GM12878 (cell line): ENCODE measurements at regions not wholly inside any gene's neighbourhood (a gene's known extent, or its start where the extent isn't known, plus 50 kb on each side); places are given as distances from the start of the nearest gene placed in this dataset.

Experiments
- ATAC-seq: fragments of 200-7000 bp; cut with Tn5 transposase; 3 replicates; pipeline ENCODE4 v1.9.1; 2020; ENCODE audit warnings: mild to moderate bottlenecking, moderate library complexity
- BruUV-seq: library from RNA; stranded (reverse); fragments of 400-500 nt; replicated peaks from 2 replicates; lab custom pipeline; 2021; lab: Mats Ljungman, UMichigan
- CTCF ChIA-PET: fragments of 300-600 bp; sonication (Branson Sonifier 250); formaldehyde crosslinking; extraction: SDS; loops from one replicate; lab custom pipeline; 2021; ENCODE audit warnings: inconsistent platforms; lab: Yijun Ruan, JAX
- POLR2A ChIA-PET: fragments of 350-600 bp; formaldehyde crosslinking; extraction: SDS; loops from one replicate; lab custom pipeline; 2021; ENCODE audit warnings: inconsistent platforms; lab: Charles Lee
- RAD21 ChIA-PET: fragments of 300-600 bp; sonication (Branson Sonifier 250); formaldehyde crosslinking; loops from one replicate; lab custom pipeline; 2023; ENCODE audit warnings: antibody characterized with exemption; ENCODE audit not compliant: unreplicated experiment; lab: Charles Lee
- SMC1A ChIA-PET: fragments of 300-600 bp; sonication (Branson Sonifier 250); formaldehyde crosslinking; loops from one replicate; lab custom pipeline; 2023; ENCODE audit not compliant: unreplicated experiment, uncharacterized antibody; lab: Charles Lee
- DNase-seq: peaks from one replicate; pipeline ENCODE4 v3.0.0-alpha.2; 2011; ENCODE audit warnings: low read depth, low spot score
- FAIRE-seq: peaks from 3 replicates; lab custom pipeline; 2011; peaks lifted over from hg19 to GRCh38; lab: Jason Lieb, UNC
- H2AFZ ChIP-seq: 2 replicates; pipeline ENCODE4 v1.6.0; 2011; ENCODE audit warnings: low read depth, low read length, control low read depth; ENCODE audit not compliant: control insufficient read depth
- H3K27ac ChIP-seq: 2 replicates; pipeline ENCODE4 v1.5.1; 2011; ENCODE audit warnings: control low read depth; ENCODE audit not compliant: control insufficient read depth, insufficient read depth
- H3K27me3 ChIP-seq, 2 experiments: replicated peaks in 1 of 2; 2 replicates each; pipeline versions ENCODE4 v1.6.0 to v1.6.1; 2011; ENCODE audit warnings: low read length in 1 of 2; ENCODE audit not compliant: control insufficient read depth in 2 of 2, insufficient read depth in 2 of 2
- H3K36me3 ChIP-seq, 2 experiments: 2 replicates each; pipeline ENCODE4 v1.5.1; 2011; ENCODE audit warnings: low read length in 1 of 2; ENCODE audit not compliant: control insufficient read depth in 2 of 2, insufficient read depth in 2 of 2
- H3K4me1 ChIP-seq: 2 replicates; pipeline ENCODE4 v1.6.1; 2011; ENCODE audit warnings: mild to moderate bottlenecking, low read length, moderate library complexity, mixed read lengths; ENCODE audit not compliant: control insufficient read depth, insufficient read depth
- H3K4me2 ChIP-seq: 2 replicates; pipeline ENCODE4 v1.6.0; 2011; ENCODE audit warnings: control low read depth; ENCODE audit not compliant: control insufficient read depth, insufficient read depth
- H3K4me3 ChIP-seq: fragments of 200-600 bp; sonication (generic); 2 replicates; pipeline ENCODE4 v1.5.1; 2016
- H3K79me2 ChIP-seq: 2 replicates; pipeline ENCODE4 v1.6.0; 2011; ENCODE audit warnings: low read length; ENCODE audit not compliant: control insufficient read depth, insufficient read depth
- H3K9ac ChIP-seq: 2 replicates; pipeline ENCODE4 v1.8.0; 2011; ENCODE audit warnings: low read length, control low read depth, mixed read lengths; ENCODE audit not compliant: control insufficient read depth, insufficient read depth
- H3K9me3 ChIP-seq: replicated peaks from 3 replicates; pipeline ENCODE4 v1.5.1; 2011; ENCODE audit warnings: mild to moderate bottlenecking, low read length; ENCODE audit not compliant: control insufficient read depth, insufficient read depth
- H4K20me1 ChIP-seq: 2 replicates; pipeline ENCODE4 v1.6.0; 2011; ENCODE audit not compliant: control insufficient read depth, insufficient read depth
- CBFB ChIP-seq: IDR thresholded peaks from 2 replicates; pipeline ENCODE4 v1.6.1; 2016; ENCODE audit warnings: antibody characterized with exemption, low read depth
- DPF2 ChIP-seq: fragments of 450-650 bp; IDR thresholded peaks from 2 replicates; pipeline ENCODE4 v1.6.1; 2017; ENCODE audit warnings: mild to moderate bottlenecking
- ZNF274 ChIP-seq: IDR thresholded peaks from one replicate; pipeline ENCODE4 v1.8.0; 2011; ENCODE audit not compliant: insufficient read length, insufficient read depth
- WGBS: methylation state at CpG from one replicate; pipeline ENCODE4 v1.1.6; 2016; ENCODE audit warnings: low lambda C conversion rate; ENCODE audit not compliant: insufficient replicate concordance, insufficient coverage; ENCODE audit errors: missing lambda C conversion rate; 5-methylcytosine and 5-hydroxymethylcytosine counted together
- in situ Hi-C: fragments of 300-500 bp; cut with MboI; formaldehyde crosslinking; loops from 9 replicates; pipeline ENCODE4 v1.14.3; 2018; ENCODE audit warnings: mixed read lengths
- intact Hi-C: fragments of 100-400 bp; cut with micrococcal nuclease; formaldehyde crosslinking; loops from one replicate; pipeline ENCODE4 v1.14.2; 2022; ENCODE audit not compliant: unreplicated experiment

GRCh38 chr10:123378302-123378701 lies 224.1 kb downstream of the BUB3 start:
- intact Hi-C loops: no loop called here
- DNase-seq: no peak

GRCh38 chr10:123379156-123379555 lies 225.0 kb downstream of the BUB3 start:
- H3K4me3 ChIP-seq: no peak overlapping the region
- intact Hi-C loops: no loop called here
- H3K9me3 ChIP-seq: peaks cover 7% of the 10 kb centered on the region
- no TSS peak for BruUV-seq
- H3K79me2 ChIP-seq: no peaks in the 10 kb centered on the region
- DNase-seq: no peak
- H2AFZ ChIP-seq: no peak overlapping the region
- RAD21 ChIA-PET: interaction anchor here (0.8 kb wide), 1 partner anchor 13 kb away, joined by 3 read pairs; no protein-coding TSS in a partner anchor
- TF ChIP-seq DPF2: no peak
- TF ChIP-seq ZNF274: no peak
- CTCF ChIA-PET: interaction anchor here (0.6 to 3.1 kb wide), 6 partner anchors 22 to 333 kb away, joined by 3 to 13 read pairs (median 4); no protein-coding TSS in a partner anchor
- no peak for ATAC-seq
- H3K9ac ChIP-seq: no peak overlapping the region
- SMC1A ChIA-PET: interaction anchor here (1.3 to 2.3 kb wide), 5 partner anchors 39 to 334 kb away, joined by 3 to 8 read pairs (median 6); no protein-coding TSS in a partner anchor
- H3K36me3 ChIP-seq: no peaks in the 10 kb centered on the region
- in situ Hi-C loops: no loop called here
- FAIRE-seq: no peak
- H4K20me1 ChIP-seq: no peaks in the 10 kb centered on the region
- POLR2A ChIA-PET: no interaction called here
- H3K4me1 ChIP-seq: no peaks in the 10 kb centered on the region
- H3K27me3 ChIP-seq: no peaks in the 10 kb centered on the region
- 27% methylated on average over 5 of the region's 5 CpGs for WGBS
- H3K4me2 ChIP-seq: no peak overlapping the region
- H3K27ac ChIP-seq: no peak overlapping the region

More at GRCh38 chr10:123378302-123378701, 224.1 kb downstream of the BUB3 start:
- RAD21 ChIA-PET: interaction anchor here (0.8 kb wide), 1 partner anchor 14 kb away, joined by 3 read pairs; no protein-coding TSS in a partner anchor
- CTCF ChIA-PET: interaction anchor here (0.9 to 3.1 kb wide), 3 partner anchors 23 to 153 kb away, joined by 3 to 13 read pairs (median 3); no protein-coding TSS in a partner anchor
- Histone ChIP-seq H3K4me1 (no peaks in the 10 kb centered on the region), H3K4me2 (no peak overlapping the region), H3K27me3 (no peaks in the 10 kb centered on the region), H2AFZ (no peak overlapping the region), H3K36me3 (no peaks in the 10 kb centered on the region), H3K4me3 (no peak overlapping the region), H4K20me1 (no peaks in the 10 kb centered on the region), H3K79me2 (no peaks in the 10 kb centered on the region), H3K9ac (no peak overlapping the region), H3K9me3 (peaks cover 7% of the 10 kb centered on the region), H3K27ac (no peak overlapping the region)
- 66% methylated on average over 2 of the region's 2 CpGs for WGBS
- no TSS peak for BruUV-seq
- in situ Hi-C loops: no loop called here
- ATAC-seq (no peak), FAIRE-seq (no peak)
- SMC1A ChIA-PET: interaction anchor here (1.3 kb wide), 1 partner anchor 40 kb away, joined by 3 read pairs; no protein-coding TSS in a partner anchor
- no peak for TF ChIP-seq CBFB
- POLR2A ChIA-PET: no interaction called here
